K562 (cell line): ENCODE measurements at regions not wholly inside any gene's neighbourhood (a gene's known extent, or its start where the extent isn't known, plus 50 kb on each side); places are given as distances from the start of the nearest gene placed in this dataset.

Source experiments
- ATF3 ChIP-seq, 2 experiments: fragments of 450-650 bp in 1 of 2; sonication (generic) in 1 of 2; formaldehyde crosslinking in 1 of 2; IDR thresholded peaks in 1 of 2; conservative IDR thresholded peaks in 1 of 2; 2 replicates each; pipeline versions ENCODE4 v1.6.1 to v1.8.1; 2016 to 2023; ENCODE audit warnings: mild to moderate bottlenecking in 2 of 2, moderate library complexity in 2 of 2, inconsistent platforms in 1 of 2, missing genetic modification reagents in 1 of 2
- CBFA2T2 ChIP-seq: fragments of 450-650 bp; conservative IDR thresholded peaks from 2 replicates; pipeline ENCODE4 v1.6.1; 2017; ENCODE audit warnings: mild to moderate bottlenecking
- EHMT2 ChIP-seq: fragments of 450-650 bp; IDR thresholded peaks from 2 replicates; pipeline ENCODE4 v1.6.1; 2018; ENCODE audit warnings: antibody characterized with exemption
- FOSL1 ChIP-seq: fragments of 200-800 bp; sonication (Bioruptor generic); conservative IDR thresholded peaks from 2 replicates; pipeline ENCODE4 v1.6.1; 2016; ENCODE audit warnings: missing genetic modification characterization, missing compliant biosample characterization
- KAT8 ChIP-seq: fragments of 450-650 bp; IDR thresholded peaks from 2 replicates; pipeline ENCODE4 v1.6.1; 2016; ENCODE audit warnings: low read depth, mild to moderate bottlenecking
- KHSRP ChIP-seq: fragments of 450-650 bp; IDR thresholded peaks from 2 replicates; pipeline ENCODE4 v1.6.1; 2017
- MAFK ChIP-seq: IDR thresholded peaks from 2 replicates; pipeline ENCODE4 v1.6.1; 2011; ENCODE audit warnings: low read length, improper control_type of control experiment
- RNF219 ChIP-seq: fragments of 250-450 bp; sonication (Bioruptor Pico); IDR thresholded peaks from 2 replicates; pipeline ENCODE4 v1.5.0; 2022; ENCODE audit warnings: mild to moderate bottlenecking
- ZNF77 ChIP-seq: fragments of 250-450 bp; sonication (Bioruptor Pico); IDR thresholded peaks from 2 replicates; pipeline ENCODE4 v1.5.0; 2020

- TF ChIP-seq ATF3 (IDR thresholded peaks at IDR 0.05): peak; percentile 60
- no peak for TF ChIP-seq ATF3 (CRISPR knock-in tag; conservative IDR thresholded peaks at IDR 0.05)
- TF ChIP-seq KHSRP: no peak
- TF ChIP-seq ZNF77 (CRISPR knock-in tag): no peak
- 0 out of 2 replicates have a peak, but pooled peaks have one; percentile 16 for TF ChIP-seq EHMT2
- 0 out of 2 replicates have a peak, but pooled peaks have one; percentile 3 for TF ChIP-seq FOSL1 (tag)
- no peak for TF ChIP-seq KAT8
- no peak for TF ChIP-seq RNF219 (CRISPR knock-in tag)
- TF ChIP-seq MAFK: 0 out of 2 replicates have a peak, but pooled peaks have one; percentile 11
- no peak for TF ChIP-seq CBFA2T2
These were observed 88.6 kb upstream of the WDR1 start (continued) for GRCh38 chr4:10205223-10205622.
